HepG2 (cell line): ENCODE measurements at regions not wholly inside any gene's neighbourhood (a gene's known extent, or its start where the extent isn't known, plus 50 kb on each side); places are given as distances from the start of the nearest gene placed in this dataset.
"Not testable (repeated sequence)": the region's sequence is repeated elsewhere in the genome, so short reads cannot be mapped to it uniquely, and the experiment has no call there.

ENCODE experiments used
- ATAC-seq: fragments of 200-7000 bp; cut with Tn5 transposase; 3 replicates; pipeline ENCODE4 v1.9.1; 2020; ENCODE audit warnings: mild to moderate bottlenecking, moderate library complexity
- BruUV-seq: library from RNA; stranded (reverse); fragments of 400-500 nt; replicated peaks from 2 replicates; lab custom pipeline; 2021; lab: Mats Ljungman, UMichigan
- CTCF ChIA-PET: fragments of 300-600 bp; formaldehyde crosslinking; extraction: SDS; loops from one replicate; lab custom pipeline; 2021; ENCODE audit warnings: low total read pairs, inconsistent platforms, low intra/inter-chr PET ratio; lab: Yijun Ruan, JAX
- POLR2A ChIA-PET: fragments of 350-600 bp; sonication (Branson Sonifier 250); formaldehyde crosslinking; loops from one replicate; lab custom pipeline; 2020; ENCODE audit warnings: antibody characterized with exemption, inconsistent platforms; lab: Yijun Ruan, JAX
- DNase-seq: peaks from one replicate; pipeline ENCODE4 v3.0.0-alpha.2; 2015; ENCODE audit warnings: low spot score
- FAIRE-seq: peaks from 3 replicates; lab custom pipeline; 2011; peaks lifted over from hg19 to GRCh38; lab: Jason Lieb, UNC
- H2AFZ ChIP-seq: one replicate; pipeline ENCODE4 v1.6.1; 2011; ENCODE audit warnings: low read length, inconsistent platforms
- H3K27ac ChIP-seq: fragments of 300-600 bp; 3 replicates; pipeline ENCODE4 v1.8.0; 2011; ENCODE audit warnings: mixed run types, mild to moderate bottlenecking, mixed read lengths, low read length, inconsistent platforms; ENCODE audit not compliant: insufficient read depth; ENCODE audit errors: extremely low read length
- H3K27me3 ChIP-seq, 2 experiments: fragments of 200-600 bp in 1 of 2; 2 replicates in 1 of 2; 3 replicates in 1 of 2; pipeline versions ENCODE4 v1.6.0 to v1.8.0; 2011; ENCODE audit warnings: low read length in 2 of 2, mild to moderate bottlenecking in 2 of 2, moderate library complexity in 2 of 2, inconsistent platforms in 1 of 2; ENCODE audit not compliant: insufficient read depth in 2 of 2, control insufficient read depth in 1 of 2
- H3K36me3 ChIP-seq, 2 experiments: fragments of 200-600 bp in 1 of 2; replicated peaks in 1 of 2; 2 replicates in 1 of 2; 3 replicates in 1 of 2; pipeline versions ENCODE4 v1.5.1 to v1.8.0; 2011; ENCODE audit warnings: low read length in 2 of 2, inconsistent platforms in 1 of 2; ENCODE audit not compliant: insufficient read depth in 2 of 2, control insufficient read depth in 1 of 2
- H3K4me1 ChIP-seq: 2 replicates; pipeline ENCODE4 v1.5.1; 2012; ENCODE audit warnings: low read length, inconsistent platforms; ENCODE audit not compliant: insufficient read depth
- H3K4me2 ChIP-seq: 2 replicates; pipeline ENCODE4 v1.6.0; 2011; ENCODE audit warnings: low read depth, low read length, inconsistent platforms
- H3K4me3 ChIP-seq, 3 experiments: fragments of 200-600 bp in 1 of 3; sonication (generic), shearing (Covaris generic) in 1 of 3; replicated peaks in 1 of 3; 2 replicates each; pipeline ENCODE4 v1.5.1; 2011 to 2016; ENCODE audit warnings: low read length in 3 of 3, inconsistent platforms in 2 of 3, low read depth in 2 of 3, mild to moderate bottlenecking in 2 of 3, control low read depth in 1 of 3, mixed read lengths in 1 of 3; ENCODE audit not compliant: insufficient read depth in 1 of 3
- H3K79me2 ChIP-seq: one replicate; pipeline ENCODE4 v1.6.1; 2011; ENCODE audit warnings: low read length, inconsistent platforms; ENCODE audit not compliant: insufficient read depth
- H3K9ac ChIP-seq: 2 replicates; pipeline ENCODE4 v1.6.0; 2011; ENCODE audit warnings: mild to moderate bottlenecking, low read depth, low read length, inconsistent platforms; ENCODE audit not compliant: insufficient read depth
- H3K9me3 ChIP-seq: 2 replicates; pipeline ENCODE4 v1.5.1; 2012; ENCODE audit warnings: mild to moderate bottlenecking, low read length
- H4K20me1 ChIP-seq: 2 replicates; pipeline ENCODE4 v1.6.0; 2011; ENCODE audit warnings: inconsistent platforms, mild to moderate bottlenecking, low read length, moderate library complexity; ENCODE audit not compliant: insufficient read depth
- MAFK ChIP-seq, 2 experiments: IDR thresholded peaks in 1 of 2; conservative IDR thresholded peaks in 1 of 2; 2 replicates each; pipeline ENCODE4 v1.6.1; 2011; ENCODE audit warnings: improper control_type of control experiment in 2 of 2, low read length in 2 of 2
- MATR3 ChIP-seq: sonication (generic); formaldehyde crosslinking; IDR thresholded peaks from 2 replicates; pipeline ENCODE4 v1.4.0; 2020; ENCODE audit warnings: missing genetic modification reagents
- NCOA2 ChIP-seq: sonication (generic); formaldehyde crosslinking; IDR thresholded peaks from 2 replicates; pipeline ENCODE4 v1.8.0; 2022; ENCODE audit warnings: inconsistent platforms
- SOX6 ChIP-seq, 2 experiments: fragments of 450-650 bp in 1 of 2; sonication (generic) in 1 of 2; formaldehyde crosslinking in 1 of 2; IDR thresholded peaks; 2 replicates each; pipeline versions ENCODE4 v1.4.0 to v1.6.1; 2017 to 2020; ENCODE audit warnings: antibody characterized with exemption in 1 of 2, mild to moderate bottlenecking in 1 of 2, missing genetic modification reagents in 1 of 2
- ZC3H13 ChIP-seq: sonication (generic); formaldehyde crosslinking; IDR thresholded peaks from 2 replicates; pipeline ENCODE4 v1.8.1; 2023; ENCODE audit warnings: mild to moderate bottlenecking, missing genetic modification reagents, moderate library complexity
- ZNF562 ChIP-seq: sonication (generic); formaldehyde crosslinking; IDR thresholded peaks from 2 replicates; pipeline ENCODE4 v1.8.0; 2022; ENCODE audit warnings: missing genetic modification reagents, borderline replicate concordance
- ZNF619 ChIP-seq: sonication (generic); formaldehyde crosslinking; IDR thresholded peaks from 2 replicates; pipeline ENCODE4 v1.4.0; 2020; ENCODE audit warnings: mild to moderate bottlenecking, missing genetic modification reagents
- ZZZ3 ChIP-seq: sonication (generic); formaldehyde crosslinking; IDR thresholded peaks from 2 replicates; pipeline ENCODE4 v1.4.0; 2020; ENCODE audit warnings: missing genetic modification reagents, mild to moderate bottlenecking, borderline replicate concordance
- whole genome bisulfite sequencing: methylation state at CpG from one replicate; pipeline ENCODE4 v1.1.6; 2017; ENCODE audit warnings: low lambda C conversion rate; 5-methylcytosine and 5-hydroxymethylcytosine counted together
- in situ Hi-C: cut with HindIII; loops from 2 replicates; pipeline ENCODE4 v1.10.0; 2017; ENCODE audit warnings: low pct_unique_long_range_greater_than_20kb; ENCODE audit not compliant: extremely low pct_ligation_motif_present
- intact Hi-C: fragments of 100-400 bp; cut with micrococcal nuclease; formaldehyde crosslinking; loops from one replicate; pipeline ENCODE4 v1.10.0; 2022; ENCODE audit not compliant: unreplicated experiment

GRCh38 chr20:58765780-58766179 is 73.2 kb downstream of the NPEPL1 start:
- no peak for ATAC-seq
- no TSS peak for BruUV-seq
- Histone ChIP-seq H3K9me3 (no peaks in the 10 kb centered on the region), H3K4me2 (no peak overlapping the region), H3K36me3 (no peaks in the 10 kb centered on the region), H2AFZ (no peak overlapping the region)
- TF ChIP-seq ZNF619 (CRISPR knock-in tag) (no peak), ZC3H13 (CRISPR knock-in tag) (no peak), ZNF562 (CRISPR knock-in tag) (no peak), SOX6 (IDR thresholded peaks at IDR 0.05) (no peak), SOX6 (CRISPR knock-in tag; IDR thresholded peaks at IDR 0.05) (no peak), MATR3 (no peak), NCOA2 (CRISPR knock-in tag) (no peak), ZZZ3 (CRISPR knock-in tag) (no peak)
- TF ChIP-seq, all 625 proteins: peak for 0
- H4K20me1 ChIP-seq = no peaks in the 10 kb centered on the region
- in situ Hi-C loops (no loop called here), intact Hi-C loops (no loop called here)
- ChIA-PET POLR2A (no interaction called here), CTCF (no interaction called here)
- peaks cover 4 to 79% of the 10 kb centered on the region in 2 experiments; a peak in 4 of 5 replicates for H3K27me3 ChIP-seq
- FAIRE-seq (no peak), DNase-seq (no peak)
- H3K27ac ChIP-seq = no peak overlapping the region
- no peaks in the 10 kb centered on the region for H3K4me1 ChIP-seq
- H3K4me3 ChIP-seq = no peak overlapping the region
- 5% methylated on average over 4 of the region's 4 CpGs for WGBS
- H3K79me2 ChIP-seq = no peaks in the 10 kb centered on the region
- H3K9ac ChIP-seq = no peak overlapping the region

GRCh38 chr20:58767817-58768216 is 75.2 kb downstream of the NPEPL1 start:
- BruUV-seq, FAIRE-seq, in situ Hi-C loops, POLR2A ChIA-PET, H3K27ac ChIP-seq, H3K79me2 ChIP-seq, H3K36me3 ChIP-seq, H3K4me1 ChIP-seq, H3K4me2 ChIP-seq, CTCF ChIA-PET, H2AFZ ChIP-seq, H3K4me3 ChIP-seq, H3K9ac ChIP-seq, intact Hi-C loops, DNase-seq, H3K9me3 ChIP-seq, ATAC-seq, H4K20me1 ChIP-seq: not testable (repeated sequence)
- WGBS = 16% methylated on average over 7 of the region's 7 CpGs
- H3K27me3 ChIP-seq = peaks cover 7 to 72% of the 10 kb centered on the region in 2 experiments; a peak in 4 of 5 replicates
- TF ChIP-seq MAFK (conservative IDR thresholded peaks at IDR 0.05 in 1 of 2, IDR thresholded peaks at IDR 0.05 in 1 of 2; ENCODE audit: low read length in 2 of 2) = peak; percentile 29 to 45; a peak in 3 of 4 replicates
